Activated T-cell treated with anti-CD3 and anti-CD28 coated beads for 4 hours (primary cell): ENCODE measurements at regions not wholly inside any gene's neighbourhood (a gene's known extent, or its start where the extent isn't known, plus 50 kb on each side); places are given as distances from the start of the nearest gene placed in this dataset.

Source experiments
- DNase-seq: peaks from one replicate; pipeline ENCODE4 v3.0.0-alpha.2; 2020

GRCh38 chr16:17529982-17530760 is 59.4 kb upstream of the XYLT1 start:
- peak; percentile 1 for DNase-seq

GRCh38 chr16:17526956-17527937 is 56.5 kb upstream of the XYLT1 start:
- no peak for DNase-seq

GRCh38 chr16:17524656-17525055 is 53.9 kb upstream of the XYLT1 start:
- no peak for DNase-seq

GRCh38 chr16:17520561-17520960 is 49.8 kb upstream of the XYLT1 start:
- no peak for DNase-seq
